ENCODE measurements at regions not wholly inside any gene's neighbourhood (a gene's known extent, or its start where the extent isn't known, plus 50 kb on each side); places are given as distances from the start of the nearest gene placed in this dataset.

- intact Hi-C loops (cut with DNase I): no loop called here
- Histone ChIP-seq H3K4me3 (no peak overlapping the region), H3K27me3 (no peaks in the 10 kb centered on the region), H3K9me3 (peaks cover 0 to 4% of the 10 kb centered on the region in 2 donors), H3K27ac (no peak overlapping the region), H3K4me1 (peaks cover 0 to 15% of the 10 kb centered on the region in 2 donors), H3K36me3 (no peaks in the 10 kb centered on the region)
- TF ChIP-seq CTCF (IDR thresholded peaks at IDR 0.05): no peak
- DNase-seq: no peak
- ATAC-seq: no peak
Measured at GRCh38 chr15:70303981-70304380, 206.3 kb upstream of the TLE3 start.

- no peak for DNase-seq
- no peak for TF ChIP-seq CTCF (IDR thresholded peaks at IDR 0.05)
- Histone ChIP-seq H3K4me3 (no peak overlapping the region), H3K9me3 (peaks cover 0 to 4% of the 10 kb centered on the region in 2 donors), H3K27ac (no peak overlapping the region), H3K4me1 (peaks cover 0 to 2% of the 10 kb centered on the region in 2 donors), H3K36me3 (no peaks in the 10 kb centered on the region), H3K27me3 (no peaks in the 10 kb centered on the region)
- no peak for ATAC-seq
- intact Hi-C loops (cut with DNase I): no loop called here
Measured at GRCh38 chr15:70302360-70302759, 204.6 kb upstream of the TLE3 start.

- intact Hi-C loops (cut with DNase I): no loop called here
- Histone ChIP-seq H3K27me3 (no peaks in the 10 kb centered on the region), H3K4me1 (no peaks in the 10 kb centered on the region), H3K27ac (no peak overlapping the region), H3K4me3 (no peak overlapping the region), H3K36me3 (no peaks in the 10 kb centered on the region), H3K9me3 (peaks cover 0 to 4% of the 10 kb centered on the region in 2 donors)
- ATAC-seq: no peak
- no peak for DNase-seq
- no peak for TF ChIP-seq CTCF (IDR thresholded peaks at IDR 0.05)
Measured at GRCh38 chr15:70301396-70301795, 203.7 kb upstream of the TLE3 start.

GRCh38 chr15:70299931-70300869 lies 202.5 kb upstream of the TLE3 start:
- no peak for DNase-seq
- intact Hi-C loops (cut with DNase I): no loop called here
- no peak for TF ChIP-seq CTCF (IDR thresholded peaks at IDR 0.05)
- Histone ChIP-seq H3K9me3 (peaks cover 0 to 3% of the 10 kb centered on the region in 2 donors), H3K4me3 (no peak overlapping the region), H3K27me3 (no peaks in the 10 kb centered on the region), H3K36me3 (no peaks in the 10 kb centered on the region), H3K4me1 (no peaks in the 10 kb centered on the region), H3K27ac (no peak overlapping the region)
- peak; percentile 97 for ATAC-seq

GRCh38 chr15:70297465-70298058 lies 199.8 kb upstream of the TLE3 start:
- ATAC-seq (no peak), DNase-seq (no peak)
- intact Hi-C loops (cut with DNase I): no loop called here
- no peaks in the 10 kb centered on the region for H3K9me3 ChIP-seq
- H3K36me3 ChIP-seq: no peaks in the 10 kb centered on the region
- TF ChIP-seq CTCF (IDR thresholded peaks at IDR 0.05): no peak
- H3K27me3 ChIP-seq: no peaks in the 10 kb centered on the region
- no peak overlapping the region for H3K27ac ChIP-seq
- H3K4me3 ChIP-seq: no peak overlapping the region
- H3K4me1 ChIP-seq: no peaks in the 10 kb centered on the region
